DND-41 (cell line): ENCODE measurements at regions not wholly inside any gene's neighbourhood (a gene's known extent, or its start where the extent isn't known, plus 50 kb on each side); places are given as distances from the start of the nearest gene placed in this dataset.

Source experiments
- CTCF ChIP-seq: IDR thresholded peaks from 2 replicates; pipeline ENCODE4 v1.5.1; 2012; ENCODE audit warnings: borderline replicate concordance, low read length, moderate library complexity, mild to moderate bottlenecking; ENCODE audit not compliant: poor library complexity, severe bottlenecking; ENCODE audit errors: extremely low read depth
- EZH2 ChIP-seq: IDR thresholded peaks from 3 replicates; pipeline ENCODE4 v1.6.1; 2012; ENCODE audit warnings: borderline replicate concordance, low read depth, mild to moderate bottlenecking, moderate library complexity, low read length, inconsistent platforms; ENCODE audit not compliant: severe bottlenecking

DNA sequence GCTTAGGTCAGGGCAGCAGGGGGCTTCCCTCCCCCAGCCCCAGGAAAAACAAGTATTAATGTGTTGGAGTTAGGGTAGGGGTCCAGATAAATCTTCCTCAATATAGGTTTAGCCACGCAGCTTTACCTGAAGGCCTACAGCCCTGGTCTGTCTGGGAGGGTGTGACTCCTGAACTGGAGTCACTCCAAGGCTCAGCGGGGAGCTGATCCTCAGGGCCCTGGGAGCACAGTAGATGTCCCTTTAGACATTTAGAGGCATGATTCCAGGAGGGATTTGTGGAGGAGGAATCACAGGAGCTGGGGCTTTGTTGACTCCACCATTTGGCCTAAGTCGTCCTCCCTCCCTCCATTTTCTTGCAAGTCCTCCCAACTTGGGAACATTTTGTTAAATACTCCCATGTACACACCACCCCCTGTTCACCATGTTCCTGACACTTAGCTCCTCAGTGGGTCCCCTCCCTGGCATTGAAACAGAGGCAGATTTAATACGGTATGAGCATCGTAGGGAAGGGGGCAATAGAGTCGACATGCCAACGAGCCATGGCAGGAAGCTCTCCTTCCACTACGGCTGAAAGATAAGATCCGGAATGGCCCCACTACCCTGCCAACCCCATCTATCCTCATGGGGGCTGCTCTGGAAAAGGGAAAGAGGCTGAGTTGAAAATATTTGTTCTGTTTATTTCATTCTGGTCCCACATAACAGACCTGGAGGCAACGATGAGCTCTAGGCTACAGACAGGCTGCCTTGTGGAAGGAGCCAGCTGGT lies 69.0 kb upstream of the LARS2 start:
- no peak for TF ChIP-seq CTCF
- no peak for TF ChIP-seq EZH2
